ENCODE measurements at regions not wholly inside any gene's neighbourhood (a gene's known extent, or its start where the extent isn't known, plus 50 kb on each side); places are given as distances from the start of the nearest gene placed in this dataset.

DNA sequence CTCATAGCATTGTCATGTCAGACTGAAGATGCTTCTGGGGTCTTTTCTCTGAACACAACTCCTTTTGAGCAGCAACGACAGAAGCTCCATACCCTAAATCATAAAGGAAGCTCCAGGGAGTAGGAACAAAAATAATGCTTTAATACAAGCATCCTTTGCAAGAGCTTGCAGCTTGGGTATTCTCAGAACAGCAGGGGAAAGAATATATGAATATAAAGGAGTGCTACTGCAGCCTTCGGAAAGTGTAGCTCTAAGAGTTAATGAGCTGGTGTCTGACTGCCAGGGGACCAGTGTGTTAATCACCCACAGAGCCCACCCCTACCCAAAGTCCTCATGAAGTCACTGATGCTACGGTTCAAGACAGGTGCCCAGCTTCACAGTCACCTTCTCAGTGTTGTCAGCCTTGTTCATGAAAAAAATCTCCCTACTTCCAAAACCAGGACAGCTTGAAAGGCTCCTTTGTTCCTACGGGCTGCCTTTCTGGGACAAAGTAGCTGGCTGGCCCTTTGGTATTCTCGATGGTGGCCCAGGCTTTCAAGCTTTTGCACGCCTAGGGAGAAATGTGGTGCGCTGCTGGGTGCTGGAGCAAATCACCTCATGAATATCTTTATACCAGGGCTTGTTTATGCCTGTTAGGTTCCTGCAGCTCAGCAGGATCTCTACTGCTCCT, 259.7 kb downstream of the CMPK2 start:
- TF ChIP-seq POLR2A (IDR thresholded peaks at IDR 0.05; ENCODE audit: low read length) (no peak), GATA1 (IDR thresholded peaks at IDR 0.05; ENCODE audit: low read depth, low read length) (no peak)
